ENCODE measurements at regions not wholly inside any gene's neighbourhood (a gene's known extent, or its start where the extent isn't known, plus 50 kb on each side); places are given as distances from the start of the nearest gene placed in this dataset.

DNA sequence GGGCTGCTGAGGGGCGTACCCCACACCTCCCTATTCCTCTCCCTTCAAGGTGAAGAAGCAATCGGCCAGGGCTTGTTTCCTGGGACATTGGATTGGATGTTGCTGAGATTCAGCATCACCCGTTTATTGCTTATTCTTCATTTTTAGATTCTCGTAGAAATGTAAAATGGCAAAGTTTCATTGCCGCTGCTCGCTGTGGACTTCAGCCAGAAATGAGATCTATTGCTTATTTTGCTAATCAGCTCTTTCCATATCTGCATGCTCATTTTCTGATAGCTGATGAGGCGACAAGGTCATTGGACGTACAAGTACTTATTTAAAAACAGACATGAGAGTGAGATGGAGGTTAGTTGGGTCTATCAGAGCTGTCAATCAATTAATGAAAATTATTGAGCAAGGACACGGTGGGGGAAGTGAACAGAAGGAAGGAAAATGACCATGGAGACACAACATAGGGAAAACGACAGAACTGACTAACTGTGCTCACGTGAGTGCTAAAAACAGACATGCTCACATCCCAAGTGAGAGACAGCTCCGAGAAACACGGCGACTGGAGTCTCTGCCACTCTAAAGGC is 471.2 kb downstream of the NR2F2 start:
- TF ChIP-seq EZH2phosphoT487 (IDR thresholded peaks at IDR 0.05; ENCODE audit: insufficient read depth, low read depth) (no peak), EZH2 (IDR thresholded peaks at IDR 0.05; ENCODE audit: insufficient read depth, poor library complexity, severe bottlenecking) (no peak)

Measured in GM23248 (cell line).